Kidney tubule cell (primary cell): ENCODE measurements at regions not wholly inside any gene's neighbourhood (a gene's known extent, or its start where the extent isn't known, plus 50 kb on each side); places are given as distances from the start of the nearest gene placed in this dataset.

ENCODE experiments used
- DNase-seq: peaks from one replicate; pipeline ENCODE4 v3.0.0-alpha.2; 2018; ENCODE audit warnings: low spot score

GRCh38 chr1:50292276-50292675 is 131.0 kb downstream of the DMRTA2 start:
- DNase-seq: no peak

- DNase-seq: no peak
These were observed 133.7 kb downstream of the DMRTA2 start for GRCh38 chr1:50289495-50289894.

DNA sequence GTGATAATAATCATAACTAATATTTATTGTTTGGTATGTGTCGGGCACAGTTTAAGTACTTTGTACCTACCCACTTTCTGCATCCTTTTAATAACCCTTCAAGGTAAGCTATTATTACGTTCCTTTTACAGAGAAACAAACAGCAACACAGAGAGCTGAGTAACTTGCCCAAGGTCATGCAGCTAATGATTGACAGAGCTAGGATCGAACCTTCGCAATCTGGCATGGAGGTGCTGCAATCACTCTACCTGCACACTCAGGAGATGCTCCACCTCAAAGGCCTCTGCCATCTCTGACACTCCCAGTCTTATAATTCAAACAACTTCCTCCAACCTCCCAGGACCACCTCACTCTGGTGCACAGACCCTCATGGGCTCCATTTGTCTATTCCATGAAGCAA is 137.2 kb downstream of the DMRTA2 start:
- DNase-seq: no peak

DNA sequence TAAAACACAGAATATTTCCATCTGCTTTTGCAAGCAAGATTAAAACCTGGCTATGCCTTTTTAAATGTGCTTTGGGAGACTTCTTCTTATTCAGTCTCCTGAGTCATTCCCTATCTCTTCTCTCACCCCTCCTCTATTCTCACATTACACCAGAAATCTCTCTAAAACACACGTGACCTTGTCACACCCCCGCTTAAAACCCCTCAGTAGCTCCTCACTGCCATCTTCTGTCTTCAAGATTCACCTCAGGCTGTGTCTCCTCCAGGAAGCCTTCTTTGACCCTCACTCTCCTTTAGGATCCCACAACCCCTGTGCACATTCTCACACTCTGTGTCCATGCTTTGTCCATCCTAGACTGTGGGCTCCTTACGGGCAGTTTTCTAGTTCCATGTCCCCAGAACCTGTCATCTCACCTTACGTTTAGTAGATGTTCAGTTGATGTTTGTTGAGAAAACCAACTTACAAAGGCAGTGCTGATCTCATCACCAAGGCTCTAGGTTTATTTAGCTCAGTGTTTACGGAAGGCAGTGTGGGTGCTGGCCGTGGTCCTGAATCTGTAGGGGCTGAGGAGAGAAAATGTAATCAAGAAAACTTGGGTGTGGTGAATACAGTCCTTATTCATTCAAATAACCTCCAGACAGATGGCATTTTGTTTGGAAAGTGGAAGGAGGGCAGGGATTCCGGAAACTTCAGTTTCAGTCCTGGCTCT is 143.5 kb downstream of the DMRTA2 start:
- peak; percentile 25 for DNase-seq

DNA sequence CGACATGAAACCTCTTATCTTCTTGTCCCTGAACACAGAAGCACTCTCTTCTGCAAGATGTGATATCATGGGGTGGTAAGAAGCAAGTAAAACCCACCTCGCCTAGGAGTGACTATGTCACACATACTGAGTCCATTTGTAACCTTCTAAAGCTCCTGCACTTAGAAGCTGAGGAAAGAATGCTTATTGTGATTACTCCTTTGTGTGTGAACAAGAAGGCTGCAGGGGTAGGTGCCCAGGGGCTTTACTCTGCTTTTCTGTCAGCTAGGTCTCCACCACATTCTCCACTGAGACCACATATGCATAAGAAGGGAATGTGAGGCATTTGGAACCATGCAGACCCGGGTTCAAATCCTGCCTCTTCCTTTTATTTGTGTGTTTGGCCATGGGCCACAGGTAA is 144.3 kb downstream of the DMRTA2 start:
- no peak for DNase-seq

DNA sequence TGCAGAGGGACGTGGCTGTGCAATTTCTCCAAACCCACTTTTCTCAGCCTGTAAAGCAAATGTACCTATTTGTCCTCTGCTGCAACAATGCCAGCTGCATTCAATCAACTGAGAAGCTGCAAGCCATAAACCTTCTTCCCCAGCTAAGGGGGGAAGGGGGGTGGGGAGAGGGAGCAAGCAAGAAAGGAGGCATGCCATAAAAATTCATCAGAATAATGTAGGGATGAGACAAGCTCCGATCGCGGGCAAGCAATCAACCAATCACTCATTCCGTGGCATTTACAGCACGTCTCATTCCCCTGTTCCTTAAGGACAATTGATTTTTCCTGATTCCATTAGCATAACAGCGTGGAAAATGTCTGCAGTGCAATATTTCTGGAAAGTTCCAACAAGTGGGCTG is 144.8 kb downstream of the DMRTA2 start:
- DNase-seq: no peak

DNA sequence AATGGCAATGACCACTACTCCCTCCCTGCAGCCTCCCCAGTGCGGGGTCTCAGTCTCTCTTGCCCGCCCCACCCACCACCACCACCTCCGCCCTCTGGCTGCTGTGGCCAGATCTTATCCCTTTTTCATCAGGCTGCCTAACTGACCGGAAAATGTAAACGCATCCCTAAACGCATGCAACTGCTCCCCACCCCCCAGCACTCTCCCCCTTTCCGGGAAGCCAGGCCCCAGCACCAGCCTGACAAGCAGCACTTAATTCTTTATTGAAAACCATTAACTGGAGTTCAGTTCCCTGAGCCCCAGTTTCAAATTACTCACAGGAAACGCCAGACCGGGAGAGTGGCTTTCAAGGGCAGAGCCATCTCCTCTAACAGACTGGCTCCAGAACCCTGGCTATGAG is 147.7 kb downstream of the DMRTA2 start:
- DNase-seq: no peak

- DNase-seq: no peak
These were observed 150.3 kb downstream of the DMRTA2 start for GRCh38 chr1:50272912-50273311.

GRCh38 chr1:50271968-50272578 is 151.2 kb downstream of the DMRTA2 start:
- DNase-seq: peak; percentile 32

DNA sequence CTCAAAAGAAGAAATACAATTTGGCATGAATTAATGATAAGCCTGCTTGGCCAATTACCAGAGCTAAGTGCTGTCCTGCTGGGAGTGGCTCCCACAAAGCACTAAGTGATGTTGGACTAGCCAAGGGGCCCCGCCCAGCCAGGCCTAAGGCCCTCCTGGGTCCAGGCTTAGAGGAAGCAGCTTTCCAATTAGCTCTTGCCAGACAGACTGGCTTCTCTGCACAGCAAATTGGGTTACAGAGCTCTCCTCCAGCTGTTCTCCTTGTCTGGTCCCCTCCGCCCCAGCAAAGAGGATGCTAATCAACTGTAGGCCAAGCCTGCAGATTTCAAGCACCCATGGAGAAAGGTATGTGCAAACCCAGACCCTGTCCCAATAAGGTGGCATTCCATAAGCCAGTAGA is 151.9 kb downstream of the DMRTA2 start:
- DNase-seq: no peak

DNA sequence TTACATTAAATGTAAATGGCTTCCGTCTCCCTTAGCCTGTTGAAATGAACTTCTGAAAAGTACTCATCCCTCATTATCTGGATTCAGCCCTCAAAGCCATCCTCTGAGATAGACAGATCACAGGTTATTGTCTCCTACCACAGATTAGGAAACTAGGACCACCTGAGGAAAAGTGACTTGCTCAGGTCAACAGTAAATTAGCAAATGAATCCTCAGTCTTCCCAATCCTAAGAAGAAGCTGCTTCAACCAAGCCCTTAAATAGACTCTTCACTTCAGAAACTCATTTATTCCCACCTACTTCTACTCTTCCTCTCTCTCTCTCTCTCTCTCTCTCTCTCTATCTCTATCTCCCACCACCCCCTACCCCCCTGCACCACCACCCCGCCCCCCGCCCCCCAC is 152.3 kb downstream of the DMRTA2 start:
- DNase-seq: no peak

DNA sequence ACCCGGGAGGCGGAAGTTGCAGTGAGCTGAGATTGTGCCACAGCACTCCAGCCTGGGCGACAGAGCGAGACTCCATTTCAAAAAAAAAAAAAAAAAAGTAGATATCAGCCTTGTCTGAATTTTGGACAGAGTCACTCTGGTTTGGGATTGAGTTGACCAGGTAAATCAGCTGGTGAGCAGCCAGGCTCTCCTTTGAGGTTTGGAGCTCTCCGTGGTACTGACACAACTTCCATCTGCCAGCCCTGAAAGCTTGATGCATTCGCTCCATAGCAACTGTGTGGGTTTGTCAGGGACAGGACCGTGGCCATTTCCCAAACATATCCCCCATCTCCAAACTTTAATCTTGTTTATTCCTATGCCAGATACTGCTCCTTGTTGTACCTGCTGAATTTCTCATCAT is 155.2 kb downstream of the DMRTA2 start:
- DNase-seq: peak; percentile 31

- no peak for DNase-seq
These were observed 156.7 kb downstream of the DMRTA2 start for GRCh38 chr1:50266509-50266908.

- no peak for DNase-seq
These were observed 157.1 kb downstream of the ELAVL4 start for GRCh38 chr1:50265790-50266314.

DNA sequence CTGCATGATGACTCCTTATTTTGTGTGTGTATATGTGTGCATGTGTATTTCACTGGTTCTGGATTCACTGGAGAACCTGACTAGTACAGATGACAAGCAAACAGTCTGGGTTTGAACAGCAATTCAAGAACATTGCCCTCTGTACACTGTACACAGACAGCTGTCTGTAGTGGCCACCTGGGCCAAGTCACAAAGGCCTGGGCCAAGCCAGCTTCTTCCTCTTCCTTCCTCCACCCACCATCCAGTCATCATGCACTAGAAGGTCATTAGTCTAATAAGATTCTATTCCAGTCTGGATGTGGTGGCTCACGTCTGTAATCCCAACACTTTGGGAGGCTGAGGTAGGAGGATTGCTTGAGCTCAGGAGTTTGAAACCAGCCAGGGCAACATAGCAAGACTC is 155.9 kb downstream of the ELAVL4 start:
- DNase-seq: no peak

GRCh38 chr1:50262436-50262835 is 153.7 kb downstream of the ELAVL4 start:
- DNase-seq: no peak

DNA sequence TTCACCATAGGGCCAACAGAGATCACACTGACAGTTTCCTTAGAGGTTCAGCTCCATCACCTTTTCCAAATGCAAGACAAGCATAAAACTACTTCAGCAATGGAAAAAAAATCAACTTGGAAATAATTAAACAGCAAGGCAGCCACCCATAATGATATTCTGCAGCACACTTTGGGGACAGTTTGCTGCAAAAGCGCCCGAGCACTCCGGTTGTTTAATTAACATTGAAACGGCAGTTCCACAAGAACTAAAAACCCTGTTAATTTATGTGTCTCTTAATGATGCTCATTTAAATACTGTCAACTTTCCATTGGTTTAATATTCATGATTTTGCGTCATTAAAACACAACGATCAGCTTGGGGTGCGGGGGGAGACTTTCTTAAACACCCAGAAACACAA is 153.2 kb downstream of the ELAVL4 start:
- DNase-seq: no peak

DNA sequence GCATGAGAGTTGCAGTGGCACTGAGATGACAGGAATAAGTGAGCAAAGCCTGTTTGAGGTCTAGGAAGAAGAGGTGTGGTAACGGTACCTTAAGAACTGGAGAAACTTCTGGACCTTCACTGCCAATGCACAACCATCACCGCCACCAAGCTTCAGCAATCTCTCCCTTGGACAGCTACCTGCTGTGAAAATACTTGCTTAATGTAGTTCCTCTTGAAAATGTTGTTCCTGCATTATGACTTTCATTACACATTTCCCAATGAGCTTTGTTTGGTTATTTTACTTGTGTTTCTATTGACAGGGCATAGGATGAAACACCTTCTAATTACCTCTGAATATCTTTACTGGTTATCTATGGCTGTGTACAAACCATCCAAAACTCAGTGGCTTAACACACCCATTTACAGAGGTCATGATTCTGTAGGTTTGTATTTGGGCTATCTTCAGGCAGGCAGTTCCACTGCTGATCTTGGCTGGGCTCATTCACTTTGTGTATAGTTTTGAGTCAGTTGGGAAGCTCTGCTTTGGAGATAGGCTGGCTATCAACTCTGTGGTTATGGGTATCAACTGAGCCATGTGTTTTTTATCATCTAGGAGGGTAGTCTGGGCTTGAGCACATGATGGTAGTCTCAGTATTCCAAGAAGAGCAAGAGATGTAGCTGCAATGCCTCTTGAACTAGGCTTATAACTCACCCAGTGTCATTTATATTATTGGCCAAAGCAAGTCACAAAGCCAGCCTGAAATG is 149.4 kb downstream of the ELAVL4 start:
- DNase-seq: no peak

- DNase-seq: no peak
These were observed 148.3 kb downstream of the ELAVL4 start for GRCh38 chr1:50257029-50257428.
